SK-N-SH (cell line): ENCODE measurements at regions not wholly inside any gene's neighbourhood (a gene's known extent, or its start where the extent isn't known, plus 50 kb on each side); places are given as distances from the start of the nearest gene placed in this dataset.

ENCODE experiments used
- CTCF ChIA-PET: fragments of 300-600, 350-600 bp; formaldehyde crosslinking; extraction: SDS; loops from one replicate; lab custom pipeline; 2021; lab: Yijun Ruan, JAX
- POLR2A ChIA-PET: fragments of 350-600 bp; sonication (Branson Sonifier 250); formaldehyde crosslinking; extraction: SDS; loops from one replicate; lab custom pipeline; 2020; ENCODE audit warnings: antibody characterized with exemption, inconsistent platforms; lab: Yijun Ruan, JAX
- DNase-seq: peaks from one replicate; pipeline ENCODE4 v3.0.0; 2012
- H2AFZ ChIP-seq: fragments of 200-600 bp; sonication (generic); 2 replicates; pipeline ENCODE4 v1.8.1; 2016; ENCODE audit warnings: antibody characterized with exemption, mild to moderate bottlenecking, low read depth
- H3F3A ChIP-seq: fragments of 200-600 bp; sonication (generic); replicated peaks from 2 replicates; pipeline ENCODE3; 2016; ENCODE audit warnings: antibody characterized with exemption, mild to moderate bottlenecking; ENCODE audit not compliant: insufficient read depth
- H3K27ac ChIP-seq, 2 experiments: fragments of 200-500 bp in 1 of 2; fragments of 200-600 bp in 1 of 2; sonication (Bioruptor generic) in 1 of 2; sonication (generic), shearing (Covaris generic) in 1 of 2; 2 replicates each; pipeline versions ENCODE4 v1.5.1 to v1.6.1; 2014 to 2016; ENCODE audit warnings: low read depth in 2 of 2, inconsistent platforms in 1 of 2, low read length in 1 of 2, mild to moderate bottlenecking in 1 of 2, mixed read lengths in 1 of 2
- H3K27me3 ChIP-seq: fragments of 200-600 bp; sonication (generic), shearing (Covaris generic); 2 replicates; pipeline ENCODE4 v1.6.1; 2016; ENCODE audit warnings: mixed run types; ENCODE audit not compliant: insufficient read depth
- H3K36me3 ChIP-seq, 2 experiments: fragments of 200-500 bp in 1 of 2; fragments of 200-600 bp in 1 of 2; sonication (Bioruptor generic) in 1 of 2; sonication (generic) in 1 of 2; replicated peaks in 1 of 2; 2 replicates each; pipeline versions ENCODE3 to v1.5.1; 2014 to 2016; ENCODE audit warnings: low read length in 1 of 2, mild to moderate bottlenecking in 1 of 2; ENCODE audit not compliant: insufficient read depth in 2 of 2, control insufficient read depth in 1 of 2
- H3K4me1 ChIP-seq, 2 experiments: fragments of 200-500 bp in 1 of 2; fragments of 200-600 bp in 1 of 2; sonication (Bioruptor generic) in 1 of 2; sonication (generic), shearing (Covaris generic) in 1 of 2; 2 replicates each; pipeline versions ENCODE4 v1.5.1 to v1.6.1; 2014 to 2016; ENCODE audit warnings: low read depth in 1 of 2, low read length in 1 of 2, mixed run types in 1 of 2; ENCODE audit not compliant: insufficient read depth in 2 of 2, control insufficient read depth in 1 of 2
- H3K4me2 ChIP-seq: fragments of 200-600 bp; sonication (generic), shearing (Covaris generic); 2 replicates; pipeline ENCODE4 v1.6.1; 2017; ENCODE audit warnings: mixed run types
- H3K4me3 ChIP-seq, 2 experiments: fragments of 200-500 bp in 1 of 2; fragments of 200-600 bp in 1 of 2; sonication (Bioruptor generic) in 1 of 2; sonication (generic), shearing (Covaris generic) in 1 of 2; 2 replicates each; pipeline versions ENCODE4 v1.5.1 to v1.8.1; 2014 to 2016; ENCODE audit warnings: low read depth in 2 of 2, inconsistent platforms in 1 of 2, low read length in 1 of 2, mild to moderate bottlenecking in 1 of 2, mixed read lengths in 1 of 2, moderate library complexity in 1 of 2
- H3K79me2 ChIP-seq: fragments of 200-600 bp; sonication (generic); 2 replicates; pipeline ENCODE4 v1.8.1; 2017; ENCODE audit warnings: mild to moderate bottlenecking; ENCODE audit not compliant: insufficient read depth
- H3K9ac ChIP-seq: fragments of 200-600 bp; sonication (generic); 2 replicates; pipeline ENCODE4 v1.6.1; 2017; ENCODE audit warnings: mixed run types
- H3K9me2 ChIP-seq: fragments of 200-600 bp; sonication (generic); 2 replicates; pipeline ENCODE4 v1.6.1; 2017; ENCODE audit warnings: mixed run types
- H3K9me3 ChIP-seq: fragments of 200-600 bp; sonication (generic); 2 replicates; pipeline ENCODE4 v1.6.1; 2017; ENCODE audit warnings: mixed run types, mild to moderate bottlenecking, moderate library complexity
- H4K20me1 ChIP-seq: fragments of 200-600 bp; sonication (generic); 2 replicates; pipeline ENCODE4 v1.6.1; 2017; ENCODE audit warnings: mild to moderate bottlenecking, mixed run types; ENCODE audit not compliant: insufficient read depth
- CTCF ChIP-seq: fragments of 200-600 bp; sonication (generic); IDR thresholded peaks from 2 replicates; pipeline ENCODE4 v1.6.1; 2017; ENCODE audit warnings: antibody characterized with exemption, mild to moderate bottlenecking, moderate library complexity
- ELF1 ChIP-seq: IDR thresholded peaks from 2 replicates; pipeline ENCODE4 v1.4.0; 2012
- EP300 ChIP-seq, 2 experiments: IDR thresholded peaks; 2 replicates each; pipeline versions ENCODE4 v1.4.0 to v1.6.1; 2012; ENCODE audit warnings: borderline replicate concordance in 1 of 2, low read depth in 1 of 2, low read length in 1 of 2
- EZH2phosphoT487 ChIP-seq: fragments of 200-600 bp; sonication (generic); IDR thresholded peaks from 2 replicates; pipeline ENCODE4 v1.6.1; 2017; ENCODE audit warnings: low read depth, mixed run types, mild to moderate bottlenecking, antibody characterized with exemption, moderate library complexity, borderline replicate concordance
- GABPA ChIP-seq: IDR thresholded peaks from 2 replicates; pipeline ENCODE4 v1.4.0; 2012; ENCODE audit warnings: low read depth, mild to moderate bottlenecking
- GATA2 ChIP-seq: sonication (generic); formaldehyde crosslinking; IDR thresholded peaks from 2 replicates; pipeline ENCODE4 v1.5.0; 2020; ENCODE audit warnings: mild to moderate bottlenecking, missing genetic modification reagents
- MEF2A ChIP-seq: IDR thresholded peaks from 2 replicates; pipeline ENCODE4 v1.4.0; 2012; ENCODE audit warnings: low read depth, borderline replicate concordance
- NFIC ChIP-seq: IDR thresholded peaks from 2 replicates; pipeline ENCODE4 v1.4.0; 2012; ENCODE audit warnings: borderline replicate concordance
- PBX3 ChIP-seq: IDR thresholded peaks from 2 replicates; pipeline ENCODE4; 2012
- POLR2AphosphoS5 ChIP-seq: IDR thresholded peaks from 2 replicates; pipeline ENCODE4 v1.6.1; 2012; ENCODE audit warnings: low read depth, low read length
- RFX5 ChIP-seq: IDR thresholded peaks from 2 replicates; pipeline ENCODE4 v1.6.1; 2012; ENCODE audit warnings: mild to moderate bottlenecking, improper control_type of control experiment, low read length
- RXRA ChIP-seq: IDR thresholded peaks from 2 replicates; pipeline ENCODE4 v1.4.0; 2012; ENCODE audit warnings: low read depth, mild to moderate bottlenecking, borderline replicate concordance
- SIN3A ChIP-seq: IDR thresholded peaks from 2 replicates; pipeline ENCODE4 v1.6.1; 2012; ENCODE audit warnings: low read depth, mild to moderate bottlenecking, low read length, moderate library complexity, borderline replicate concordance
- TCF12 ChIP-seq: IDR thresholded peaks from 2 replicates; pipeline ENCODE4 v1.4.0; 2012
- TEAD4 ChIP-seq: IDR thresholded peaks from 2 replicates; pipeline ENCODE4 v1.4.0; 2012; ENCODE audit warnings: mild to moderate bottlenecking, borderline replicate concordance; ENCODE audit not compliant: insufficient read depth
- USF1 ChIP-seq: IDR thresholded peaks from 2 replicates; pipeline ENCODE4 v1.4.0; 2012; ENCODE audit warnings: low read depth, borderline replicate concordance
- ZBTB33 ChIP-seq: IDR thresholded peaks from 2 replicates; pipeline ENCODE4 v1.4.0; 2012; ENCODE audit warnings: low read depth, borderline replicate concordance
- WGBS: methylation state at CpG from one replicate; pipeline ENCODE4 v1.1.6; 2017; ENCODE audit warnings: low lambda C conversion rate; 5-methylcytosine and 5-hydroxymethylcytosine counted together

GRCh38 chr5:117144086-117144485, 569.5 kb upstream of the SEMA6A start (continued):
- TF ChIP-seq TEAD4, result no peak
- TF ChIP-seq POLR2AphosphoS5, result no peak

- no peak for TF ChIP-seq MEF2A
- TF ChIP-seq TCF12, result no peak
- no peak for TF ChIP-seq ZBTB33
- no peak for TF ChIP-seq GABPA
- TF ChIP-seq PBX3, result no peak
- TF ChIP-seq RFX5, result no peak
- TF ChIP-seq SIN3A, result no peak
- no peak for TF ChIP-seq RXRA
- no peak for TF ChIP-seq EZH2phosphoT487
- no peak for TF ChIP-seq POLR2AphosphoS5
- no peak for TF ChIP-seq EP300 (IDR thresholded peaks at IDR 0.05; ENCODE audit: borderline replicate concordance in 1 of 2, low read depth in 1 of 2, low read length in 1 of 2)
- Histone ChIP-seq H4K20me1 (no peaks in the 10 kb centered on the region), H3K4me1 (no peaks in the 10 kb centered on the region), H3K9me2 (no peaks in the 10 kb centered on the region), H3K36me3 (no peaks in the 10 kb centered on the region), H3K4me2 (no peak overlapping the region), H3K79me2 (no peaks in the 10 kb centered on the region), H3K9ac (no peak overlapping the region), H2AFZ (no peak overlapping the region), H3F3A (no peaks in the 10 kb centered on the region), H3K4me3 (no peak overlapping the region), H3K27me3 (no peaks in the 10 kb centered on the region), H3K9me3 (no peaks in the 10 kb centered on the region), H3K27ac (no peak overlapping the region)
- ChIA-PET POLR2A (no interaction called here), CTCF (interaction anchor here (0.6 kb wide), 1 partner anchor 334 kb away, joined by 3 read pairs; no protein-coding TSS in a partner anchor)
- DNase-seq, result no peak
Observed at GRCh38 chr5:117143406-117143805, 568.8 kb upstream of the SEMA6A start.

- CTCF ChIA-PET, result interaction anchor here (1.2 to 1.5 kb wide), 3 partner anchors 9 to 23 kb away, joined by 3 to 5 read pairs (median 3); no protein-coding TSS in a partner anchor
- Histone ChIP-seq H3K4me1 (no peaks in the 10 kb centered on the region), H3K27me3 (no peaks in the 10 kb centered on the region), H3K27ac (no peak overlapping the region), H3K36me3 (no peaks in the 10 kb centered on the region), H3K9ac (no peak overlapping the region), H2AFZ (no peak overlapping the region), H3K9me2 (no peaks in the 10 kb centered on the region), H3F3A (no peaks in the 10 kb centered on the region), H3K4me3 (no peak overlapping the region), H3K9me3 (no peaks in the 10 kb centered on the region), H3K4me2 (no peak overlapping the region), H4K20me1 (no peaks in the 10 kb centered on the region), H3K79me2 (no peaks in the 10 kb centered on the region)
- 30% methylated on average over 3 of the region's 3 CpGs for WGBS
- POLR2A ChIA-PET, result no interaction called here
- DNase-seq, result no peak
- TF ChIP-seq POLR2AphosphoS5, result no peak
- TF ChIP-seq ELF1, result no peak
- TF ChIP-seq EZH2phosphoT487, result no peak
- TF ChIP-seq CTCF, result no peak
- TF ChIP-seq TCF12, result no peak
- TF ChIP-seq GATA2 (CRISPR knock-in tag), result no peak
- TF ChIP-seq ZBTB33, result no peak
- no peak for TF ChIP-seq RFX5
- TF ChIP-seq SIN3A, result no peak
- no peak for TF ChIP-seq USF1
- no peak for TF ChIP-seq NFIC
Observed at GRCh38 chr5:117138523-117138922, 563.9 kb upstream of the SEMA6A start.
